Stimulated activated CD8-positive, alpha-beta memory T cell treated with anti-CD3 and anti-CD28 coated beads, Interleukin-15, amount 100 ng/mL, for 4 hours (primary cell): ENCODE measurements at regions not wholly inside any gene's neighbourhood (a gene's known extent, or its start where the extent isn't known, plus 50 kb on each side); places are given as distances from the start of the nearest gene placed in this dataset.
"Not testable (repeated sequence)": the region's sequence is repeated elsewhere in the genome, so short reads cannot be mapped to it uniquely, and the experiment has no call there.

Experiments
- DNase-seq, 2 donors: peaks; one replicate each; pipeline ENCODE4 v3.0.0-alpha.2; 2020; ENCODE audit warnings: low read depth in 2 of 2

DNA sequence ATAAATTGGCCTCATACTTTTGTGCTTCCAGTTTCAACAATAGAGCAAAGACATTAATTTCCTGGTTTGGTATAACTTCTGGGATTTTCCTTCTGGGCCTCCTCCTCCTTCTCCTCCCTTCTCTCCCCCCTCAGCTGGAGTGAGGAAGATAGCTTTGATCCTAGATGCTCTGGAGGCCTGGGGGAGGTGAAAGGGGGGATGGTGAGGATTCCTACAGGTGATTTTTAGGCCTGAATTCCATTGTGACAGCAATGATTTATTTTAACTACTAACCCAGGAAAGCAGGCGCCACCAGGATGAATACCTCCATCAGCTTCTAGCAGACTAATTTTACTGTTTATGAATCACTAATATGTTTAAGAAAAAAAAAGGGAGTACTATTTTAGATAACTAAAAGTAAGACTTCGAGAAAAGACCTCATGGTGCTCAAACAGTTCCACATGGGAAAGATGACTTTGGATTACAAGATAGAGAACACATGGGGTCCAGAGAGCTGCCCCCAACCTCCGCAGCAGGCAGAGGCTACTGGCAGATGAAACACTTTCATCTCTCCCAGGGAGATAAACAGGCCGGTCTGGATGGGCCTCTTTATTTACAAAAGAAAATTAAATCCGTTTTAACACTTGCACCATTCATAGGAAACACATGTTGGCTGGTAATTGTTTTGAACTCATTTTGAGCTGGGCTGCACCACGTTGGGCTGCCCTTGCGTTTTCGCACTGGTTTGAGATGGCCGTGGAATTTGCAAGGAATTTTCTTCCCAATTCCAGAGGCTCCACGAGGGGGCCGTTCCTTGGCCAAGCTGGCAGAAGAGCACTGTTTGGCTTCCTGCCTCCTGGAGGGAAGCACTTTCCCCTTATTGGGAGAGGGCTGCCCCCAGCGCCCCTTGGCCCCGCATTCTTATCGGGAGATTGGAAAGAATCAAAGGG, 125.1 kb upstream of the STX18 start:
- DNase-seq: no peak

DNA sequence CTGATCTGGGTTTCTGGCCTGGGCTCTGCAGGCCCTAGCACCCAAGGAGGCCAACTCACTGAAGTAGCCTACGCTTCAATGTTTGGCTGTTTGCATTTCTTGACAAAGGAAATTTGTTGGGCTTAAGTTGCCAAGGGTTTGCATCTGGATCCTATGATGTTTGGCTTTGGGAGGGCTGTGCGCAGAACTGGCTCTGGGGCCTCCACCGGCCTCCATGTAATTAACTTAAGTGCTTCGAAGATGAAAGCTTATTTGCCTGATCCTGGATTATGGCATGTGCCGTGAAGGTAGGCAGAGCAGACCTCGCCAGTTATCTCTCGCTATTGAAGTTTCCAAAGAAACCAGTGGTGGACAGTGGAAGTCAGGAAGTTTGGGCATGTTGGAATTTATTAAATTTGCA, 124.3 kb upstream of the STX18 start:
- no peak for DNase-seq

DNA sequence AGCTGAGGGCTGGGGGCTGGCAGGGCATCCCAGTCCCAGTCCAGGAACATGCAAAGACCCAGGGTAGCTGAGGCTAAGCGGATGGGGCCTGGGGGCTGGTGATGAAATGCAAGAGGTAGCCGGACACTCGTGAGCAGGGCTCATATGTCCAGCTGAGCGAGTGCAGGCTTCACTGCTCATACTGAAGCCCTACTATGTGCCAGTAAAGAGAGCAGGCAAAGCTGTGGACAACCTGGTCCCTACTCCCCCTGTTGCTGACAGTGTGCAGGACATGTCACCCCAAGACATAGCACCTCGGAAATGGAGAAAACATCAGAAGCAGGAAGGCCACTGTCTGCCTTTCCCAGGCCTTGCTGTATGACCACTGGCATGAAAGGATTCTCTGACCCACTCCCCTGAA, 122.4 kb upstream of the STX18 start:
- no peak for DNase-seq

DNA sequence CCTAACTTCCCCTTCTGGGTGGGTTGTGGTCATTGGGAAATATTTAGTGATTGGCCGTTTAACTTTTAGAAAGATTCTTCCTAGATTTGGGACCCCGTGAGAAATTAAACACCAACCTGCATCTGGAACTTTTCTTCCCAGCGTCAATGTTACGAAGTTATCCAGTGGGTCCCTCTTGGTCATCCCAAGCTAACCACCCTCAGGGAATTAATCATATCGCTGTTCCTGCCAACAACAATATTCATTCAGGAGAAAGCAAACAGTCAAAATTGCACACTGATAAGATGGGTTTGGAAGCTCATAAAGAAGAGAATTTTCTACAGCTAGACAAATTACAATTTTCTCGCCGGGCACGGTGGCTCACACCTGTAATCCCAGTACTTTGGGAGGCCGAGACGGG, 121.2 kb upstream of the STX18 start:
- DNase-seq: no peak

DNA sequence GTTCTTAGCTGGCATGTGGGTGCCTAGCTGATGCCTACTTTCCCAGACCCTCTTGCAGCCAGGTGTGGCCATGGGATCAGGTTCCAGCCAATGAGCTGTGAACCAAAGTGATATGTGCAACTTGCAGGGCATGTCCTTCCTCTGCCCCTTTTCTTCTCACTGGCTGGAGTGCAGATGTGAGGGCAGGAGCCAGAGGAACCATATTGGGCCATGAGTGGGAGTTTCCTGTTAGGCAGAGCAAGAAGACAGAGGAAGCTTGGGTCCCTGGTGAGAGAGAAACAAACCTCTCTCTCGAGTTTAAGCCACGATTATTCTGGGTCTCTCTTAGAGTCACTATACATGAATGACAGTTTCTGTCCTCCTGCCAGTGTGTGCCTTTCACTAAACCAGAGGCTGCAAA, 120.4 kb upstream of the STX18 start:
- no peak for DNase-seq

DNA sequence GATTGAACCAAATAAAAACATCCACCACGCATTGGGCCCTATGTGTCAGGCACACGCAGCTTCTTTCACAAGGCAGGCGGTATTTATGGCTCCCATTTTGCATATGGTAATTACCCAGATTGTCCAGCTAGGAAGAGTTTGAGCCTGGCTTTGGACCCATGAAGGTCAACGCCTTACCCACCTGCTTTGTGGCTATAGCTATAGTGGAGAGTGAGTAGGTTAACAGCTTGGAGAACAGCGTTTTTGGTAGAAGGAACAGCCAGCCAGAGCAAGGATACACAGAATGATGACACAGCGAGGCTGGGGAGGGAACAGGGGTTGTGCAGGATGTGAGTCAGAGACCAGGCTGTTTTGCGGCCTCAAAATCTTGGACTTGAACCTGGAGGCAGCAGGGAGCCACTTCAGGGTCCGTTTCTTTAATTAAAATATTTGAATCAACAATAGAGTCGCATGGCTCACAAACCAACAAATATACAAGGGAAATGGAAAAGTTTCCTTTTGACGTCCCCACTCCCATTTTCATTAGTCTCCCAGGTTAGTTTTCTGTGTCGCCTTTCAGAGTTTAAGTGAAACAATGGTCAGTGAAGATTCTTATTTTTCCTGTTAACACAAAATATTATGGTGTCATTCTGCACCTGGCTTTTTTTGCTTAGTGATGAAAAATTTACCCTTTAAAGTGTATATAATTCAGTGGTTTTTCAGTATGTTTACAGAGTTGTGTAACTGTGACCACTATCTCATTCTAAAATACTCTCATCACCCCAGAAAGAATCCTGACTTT, 118.2 kb upstream of the STX18 start:
- no peak for DNase-seq

DNA sequence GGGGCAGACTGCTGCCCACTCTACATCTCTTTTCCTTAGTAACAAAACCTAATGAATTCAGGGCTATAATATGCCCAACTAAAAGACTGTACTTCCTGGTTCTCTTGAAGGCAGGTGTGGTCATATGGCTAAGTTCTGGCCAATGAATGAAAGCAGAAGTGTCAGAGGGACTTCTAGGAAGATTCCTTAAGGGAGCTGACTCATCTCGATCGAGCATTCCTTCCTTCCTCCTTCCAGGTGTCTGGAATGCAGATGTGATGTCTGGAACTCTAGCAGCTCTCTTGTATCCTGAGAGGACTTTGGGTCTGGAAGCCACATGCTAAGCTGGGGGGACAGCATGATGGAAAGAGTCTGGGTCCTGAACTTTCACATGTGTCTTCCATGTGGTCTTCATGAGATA, 116.2 kb upstream of the STX18 start:
- no peak for DNase-seq

DNA sequence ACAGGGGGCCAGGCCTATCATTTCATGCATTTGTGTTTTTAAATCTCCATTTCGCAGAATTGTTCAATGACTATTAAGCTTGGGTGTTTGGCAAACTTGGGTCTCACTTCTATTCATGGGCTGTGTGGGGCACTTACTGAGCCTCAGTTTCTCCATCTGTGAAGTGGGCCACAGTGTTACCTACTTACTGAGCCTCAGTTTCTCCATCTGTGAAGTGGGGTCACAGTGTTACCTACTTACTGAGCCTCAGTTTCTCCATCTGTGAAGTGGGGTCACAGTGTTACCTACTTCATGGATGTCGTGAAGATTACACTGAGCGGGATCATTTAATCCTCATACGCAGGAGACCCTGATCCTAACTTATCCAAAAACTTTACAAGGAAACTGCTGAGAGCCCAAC, 115.1 kb upstream of the STX18 start:
- no peak for DNase-seq

DNA sequence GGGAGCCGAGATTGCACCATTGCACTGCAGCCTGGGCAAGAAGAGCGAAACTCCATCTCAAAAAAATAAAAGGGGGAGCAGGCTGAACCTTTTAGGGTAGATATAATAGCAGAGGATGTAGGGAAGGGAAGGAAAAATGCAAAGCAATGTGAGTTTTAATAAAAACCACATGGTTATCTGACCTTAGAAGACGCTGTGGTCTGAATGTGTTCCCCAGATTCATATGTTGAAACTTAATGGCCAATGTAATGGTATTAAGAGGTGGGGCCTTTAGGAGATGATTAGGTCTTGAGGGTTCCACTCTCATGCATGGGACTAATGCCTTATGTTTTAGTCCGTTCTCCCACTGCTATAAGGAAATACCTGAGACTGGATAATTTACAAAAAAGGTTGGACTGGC, 114.1 kb upstream of the STX18 start:
- no peak for DNase-seq

DNA sequence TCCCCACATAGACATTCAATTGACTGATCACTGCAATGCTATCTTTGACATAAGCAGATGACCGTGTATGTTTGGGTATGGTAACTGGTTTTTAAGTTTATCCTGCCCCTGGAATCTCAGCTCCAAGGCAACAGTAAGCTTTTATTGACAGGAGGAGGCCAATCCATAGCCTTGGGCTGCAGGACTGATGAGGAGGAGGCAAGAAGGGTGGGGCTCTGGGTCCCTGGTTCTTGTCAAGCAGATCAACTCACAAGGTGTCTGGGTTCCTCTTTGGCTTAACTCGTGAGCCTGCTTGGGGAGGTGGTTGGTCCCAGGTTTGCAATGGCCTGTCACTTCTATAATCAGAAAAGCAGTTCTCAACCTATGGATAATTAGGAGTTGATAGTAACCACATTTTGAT, 113.2 kb upstream of the STX18 start:
- no peak for DNase-seq

DNA sequence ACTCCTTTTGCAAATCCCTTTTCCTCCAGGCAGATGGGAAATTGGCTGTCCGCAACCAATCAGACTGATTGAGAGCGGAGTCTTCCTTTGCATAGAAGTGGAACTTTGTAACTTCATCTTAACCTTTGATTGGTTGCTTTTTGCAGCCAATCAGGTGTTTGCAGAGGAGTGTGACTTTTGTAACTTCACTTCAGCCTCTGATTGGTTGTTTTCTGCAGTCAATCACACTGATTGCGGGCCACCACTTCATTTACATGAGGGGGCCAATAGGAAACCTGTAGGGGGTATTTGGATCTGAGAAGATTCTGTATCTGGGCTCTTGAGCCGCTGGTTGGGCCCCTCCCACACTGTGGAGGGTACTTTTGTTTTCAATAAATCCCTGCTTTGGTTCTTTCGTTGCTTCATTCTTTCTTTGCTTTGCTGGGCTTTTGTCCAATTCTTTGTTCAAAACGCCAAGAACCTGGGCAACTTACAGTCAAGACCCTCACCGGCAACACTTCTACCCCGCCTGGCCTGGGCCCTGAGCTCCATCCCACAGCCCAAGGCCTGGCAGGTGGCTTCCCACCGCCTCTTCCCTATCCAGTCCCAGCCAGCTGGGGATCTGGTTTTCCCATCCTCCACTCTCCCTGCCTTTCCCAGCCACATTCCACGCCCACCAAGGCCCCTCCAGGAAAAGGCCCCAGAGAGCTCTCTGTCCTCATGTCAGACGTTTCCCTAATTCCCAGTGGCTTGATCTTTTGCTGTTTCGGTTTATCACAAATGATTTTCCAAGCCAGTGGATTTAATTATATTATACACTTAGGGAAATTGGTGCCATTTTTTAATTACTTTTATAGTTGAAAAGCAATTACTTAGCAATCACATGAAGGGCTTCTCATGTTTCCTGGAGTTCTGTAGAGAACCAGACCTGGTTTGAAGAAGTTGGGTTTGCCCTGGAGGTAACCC, 110.2 kb upstream of the STX18 start:
- DNase-seq: no peak

DNA sequence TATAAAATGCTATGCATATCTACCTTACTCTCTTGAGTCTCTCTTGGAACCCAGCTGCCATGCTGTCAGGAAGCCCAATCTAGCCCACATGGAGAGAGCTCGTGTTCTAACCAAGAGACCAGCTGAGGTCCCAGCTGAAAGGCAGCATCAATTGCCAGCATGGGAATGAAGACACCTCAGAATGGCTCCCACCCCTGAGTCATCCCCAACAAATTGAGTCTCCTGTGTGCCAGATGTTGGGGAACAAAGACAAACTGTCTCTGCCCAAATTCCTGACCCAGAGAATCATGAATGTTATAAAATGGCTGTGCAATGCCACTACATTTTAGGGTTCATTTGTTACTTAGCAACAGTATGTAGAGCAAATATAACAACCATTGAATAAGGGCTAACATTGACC, 105.2 kb upstream of the STX18 start:
- no peak for DNase-seq

DNA sequence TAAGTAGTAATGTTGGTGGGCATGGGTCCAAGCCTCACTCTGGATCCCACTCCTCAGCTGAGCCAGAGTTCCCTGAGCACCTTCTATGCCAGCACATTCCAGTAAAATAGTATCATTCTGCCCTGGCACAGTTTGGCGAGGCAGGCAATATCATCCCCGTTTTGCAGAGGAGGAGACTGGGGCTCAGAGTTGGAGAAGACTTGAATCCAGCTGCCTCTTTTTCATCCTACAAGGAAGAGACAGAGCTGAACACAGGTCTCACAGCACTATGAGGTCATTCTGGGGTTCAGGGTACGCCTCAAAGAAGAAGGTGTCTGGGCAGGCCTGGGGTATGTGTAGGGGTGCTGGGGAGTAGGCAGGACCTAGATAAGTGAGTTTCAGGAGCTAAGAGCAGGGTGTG, 103.9 kb upstream of the STX18 start:
- DNase-seq: no peak

DNA sequence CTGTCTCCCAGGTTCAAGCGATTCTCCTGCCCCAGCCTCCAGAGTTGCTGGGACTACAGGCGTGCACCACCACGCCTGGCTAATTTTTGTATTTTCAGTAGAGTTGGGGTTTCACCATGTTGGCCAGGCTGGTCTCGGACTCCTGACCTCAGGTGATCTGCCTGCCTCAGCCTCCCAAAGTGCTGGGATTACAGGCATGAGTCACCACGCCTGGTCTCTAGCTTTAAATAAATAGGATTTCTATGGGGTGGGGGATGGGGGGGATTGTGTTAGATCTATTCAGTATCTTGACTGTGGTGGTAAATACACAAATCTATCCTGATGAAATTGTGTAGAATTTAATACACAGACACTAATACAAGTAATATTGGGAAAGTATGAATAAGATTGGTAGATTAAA, 102.4 kb upstream of the STX18 start:
- not testable (repeated sequence) for DNase-seq

DNA sequence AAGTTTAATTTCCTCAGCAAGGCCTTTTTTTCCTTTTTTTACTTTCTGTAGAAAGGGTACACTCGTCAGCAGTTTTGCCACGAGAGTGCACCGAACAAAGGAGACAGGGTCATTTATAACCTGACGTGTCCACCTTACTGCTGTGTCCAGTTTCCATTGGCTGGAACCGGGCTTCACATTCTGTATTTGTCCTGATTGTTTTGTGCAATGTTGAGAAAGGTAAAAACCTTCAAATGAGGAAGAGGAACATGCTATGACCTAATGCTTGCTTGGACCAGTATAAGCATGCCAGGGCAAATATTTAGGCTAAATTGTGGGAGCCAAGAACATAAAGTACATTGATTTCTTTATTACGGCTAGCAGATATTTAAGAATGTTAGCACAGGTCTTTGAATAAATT, 101.9 kb upstream of the STX18 start:
- DNase-seq: not testable (repeated sequence)

DNA sequence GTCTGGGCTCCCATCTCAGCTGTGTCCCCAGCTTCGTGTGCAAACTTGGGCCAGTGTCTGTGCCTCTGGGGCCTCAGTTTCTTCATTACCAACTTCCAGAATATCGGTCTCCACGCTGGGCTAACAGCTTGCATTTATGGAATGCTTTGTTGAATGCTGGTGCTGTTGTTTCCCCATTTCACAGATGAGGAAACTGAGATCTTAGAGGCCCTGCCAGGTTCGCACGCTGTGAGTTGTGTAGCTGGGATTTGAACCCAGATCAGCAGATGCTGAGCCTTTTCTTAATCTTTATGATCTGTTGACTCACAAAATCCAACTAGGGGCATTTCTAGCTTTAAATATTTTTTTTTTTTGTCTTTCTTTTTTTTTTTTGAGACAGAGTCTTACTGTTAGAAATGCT, 101.5 kb upstream of the STX18 start:
- no peak for DNase-seq

DNA sequence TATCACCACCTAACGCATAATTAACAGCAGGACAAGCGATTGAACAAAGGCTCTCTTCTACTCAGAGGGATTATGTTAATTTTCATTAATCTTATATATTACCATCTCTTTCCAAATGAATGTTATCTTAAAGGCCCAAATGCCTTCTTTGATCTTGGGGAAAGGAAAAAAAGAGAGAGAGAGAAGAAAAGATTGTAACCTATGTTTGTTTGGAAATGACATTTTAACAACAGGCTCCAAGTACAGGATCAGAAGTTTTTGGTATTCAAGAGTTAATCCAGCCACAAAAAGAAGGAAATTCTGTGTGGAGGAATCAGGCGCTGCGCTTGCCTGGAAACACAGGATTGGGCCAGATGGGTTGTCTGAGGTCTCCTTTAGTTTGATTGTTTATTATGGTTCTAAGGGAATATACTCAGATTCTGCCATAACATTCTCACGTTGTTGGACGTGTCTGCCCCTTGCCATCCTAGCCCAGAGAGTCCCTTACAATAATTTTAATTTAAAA, 100.7 kb upstream of the STX18 start:
- no peak for DNase-seq

DNA sequence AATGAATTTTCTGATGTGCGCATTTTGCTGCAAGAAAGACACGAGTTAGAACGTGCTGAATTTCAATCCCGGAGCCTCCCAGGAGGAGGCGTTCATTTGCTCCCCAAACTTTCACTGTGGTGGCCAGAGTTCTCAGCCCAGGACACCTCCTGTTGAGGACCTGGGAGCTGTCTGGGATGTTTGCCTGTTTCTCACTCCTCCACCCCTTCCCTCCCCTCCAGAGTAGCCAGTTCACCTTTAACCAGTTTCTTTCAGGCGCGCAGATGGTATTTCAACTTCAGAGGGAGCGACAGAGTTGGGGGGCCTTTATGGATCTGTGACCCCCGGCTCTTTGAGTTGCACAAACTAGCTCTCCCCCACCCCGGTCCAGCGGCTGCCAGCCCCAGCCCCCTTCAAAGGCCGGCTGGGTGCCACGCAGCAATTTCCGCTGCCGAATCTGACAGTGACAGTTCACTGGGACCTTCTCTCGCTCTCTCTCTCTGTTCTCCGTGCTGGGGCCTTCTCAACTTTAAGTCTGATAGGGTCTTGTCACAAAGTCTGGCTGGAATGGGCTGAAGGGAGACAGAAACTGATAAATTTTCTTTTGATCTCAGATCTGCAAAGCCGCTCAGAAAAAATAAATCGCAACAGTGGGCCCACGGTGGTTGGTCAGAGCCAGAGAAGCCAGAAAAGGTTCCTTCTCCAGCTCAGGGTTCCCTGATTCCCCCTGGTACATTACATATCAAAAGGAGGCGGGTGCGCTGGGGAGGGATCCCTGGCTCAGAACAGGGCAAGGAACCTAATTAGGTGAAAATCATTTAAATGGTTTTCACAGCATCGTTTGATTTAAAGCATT, 100.0 kb upstream of the STX18 start:
- DNase-seq: no peak

DNA sequence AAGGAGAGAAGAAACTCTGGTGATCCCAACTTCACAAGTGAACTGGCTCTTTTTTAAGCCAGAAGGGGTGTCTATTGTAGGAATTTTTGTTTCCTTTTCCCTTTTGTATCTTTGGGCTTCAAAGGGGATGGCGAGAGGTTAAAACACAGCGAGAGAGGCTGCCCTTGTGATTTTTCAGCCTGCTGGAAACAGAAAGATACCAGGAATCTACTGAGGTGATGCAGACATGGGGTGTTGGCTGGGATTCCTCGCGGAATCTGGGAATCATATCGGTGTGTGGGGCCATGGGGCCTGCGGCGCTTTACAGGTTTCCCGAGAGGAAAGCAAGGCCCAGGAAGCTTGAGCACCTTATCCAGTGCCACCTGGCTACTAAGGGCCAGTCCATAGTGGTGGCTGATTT, 99.4 kb upstream of the STX18 start:
- no peak for DNase-seq

DNA sequence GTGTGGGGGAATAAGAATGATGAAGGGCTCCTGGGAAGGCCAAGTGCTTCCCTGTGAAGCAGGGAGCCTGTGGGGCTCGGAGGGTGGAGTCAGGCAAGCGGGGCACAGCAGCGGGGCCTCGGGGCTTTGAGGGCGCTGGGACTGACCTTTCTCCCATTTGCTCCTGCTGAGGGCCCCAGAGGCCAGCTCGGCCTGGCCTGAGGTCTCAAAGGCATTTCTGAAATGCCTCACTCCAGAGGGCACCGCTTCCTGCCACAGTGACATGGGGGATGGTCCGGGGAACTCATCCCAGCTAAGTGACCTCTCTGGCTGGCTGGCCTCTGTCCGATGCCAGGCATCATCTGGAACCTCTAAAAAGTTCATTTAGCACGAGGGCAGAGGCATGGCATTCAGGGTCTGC, 98.8 kb upstream of the STX18 start:
- no peak for DNase-seq

DNA sequence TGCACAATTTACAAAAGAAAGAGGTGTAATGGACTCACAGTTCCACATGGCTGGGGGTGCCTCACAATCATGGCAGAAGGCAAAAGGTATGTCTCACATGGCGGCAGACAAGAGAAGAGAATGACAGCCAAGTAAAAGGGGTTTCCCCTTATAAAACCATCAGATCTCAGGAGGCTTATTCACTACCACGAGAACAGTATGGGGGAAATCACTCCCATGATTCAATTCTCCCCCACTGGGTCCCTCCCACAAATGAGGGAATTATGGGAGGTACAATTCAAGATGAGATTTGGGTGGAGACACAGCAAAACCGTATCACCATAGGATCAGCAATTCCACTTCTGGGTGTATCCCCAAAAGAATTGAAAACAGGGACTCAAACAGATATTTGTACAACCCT, 97.5 kb upstream of the STX18 start:
- DNase-seq: no peak
